ENCODE measurements at regions not wholly inside any gene's neighbourhood (a gene's known extent, or its start where the extent isn't known, plus 50 kb on each side); places are given as distances from the start of the nearest gene placed in this dataset.

- no peak for DNase-seq
- no peak overlapping the region for H3K4me3 ChIP-seq (ENCODE audit: low read depth in 2 of 2, low read length in 1 of 2)
- no peaks in the 10 kb centered on the region for H4K20me1 ChIP-seq (ENCODE audit: insufficient read depth)
- ChIA-PET POLR2A (no interaction called here), CTCF (no interaction called here)
- H3K27me3 ChIP-seq (ENCODE audit: insufficient read depth) = no peaks in the 10 kb centered on the region
- 34% methylated on average over 2 of the region's 2 CpGs for WGBS (ENCODE audit: low lambda C conversion rate)
- H3F3A ChIP-seq (replicated peaks; ENCODE audit: insufficient read depth) = no peaks in the 10 kb centered on the region
- H2AFZ ChIP-seq (ENCODE audit: low read depth) = no peak overlapping the region
- H3K27ac ChIP-seq (ENCODE audit: low read depth in 2 of 2, low read length in 1 of 2) = no peak overlapping the region
- no peak overlapping the region for H3K4me2 ChIP-seq
- no peaks in the 10 kb centered on the region for H3K9me2 ChIP-seq
- H3K9me3 ChIP-seq = no peaks in the 10 kb centered on the region
- no peak for TF ChIP-seq ZBTB33 (IDR thresholded peaks at IDR 0.05; ENCODE audit: borderline replicate concordance, low read depth)
- TF ChIP-seq RXRA (IDR thresholded peaks at IDR 0.05; ENCODE audit: borderline replicate concordance, low read depth) = no peak
- TF ChIP-seq USF2 (IDR thresholded peaks at IDR 0.05; ENCODE audit: borderline replicate concordance, low read depth, low read length) = no peak
- no peak for TF ChIP-seq SMC3 (IDR thresholded peaks at IDR 0.05; ENCODE audit: low read depth, low read length)
- no peak for TF ChIP-seq CHD2 (IDR thresholded peaks at IDR 0.05; ENCODE audit: low read length, partially characterized antibody)
- no peak for TF ChIP-seq GABPA (IDR thresholded peaks at IDR 0.05; ENCODE audit: low read depth)
- TF ChIP-seq NFIC (IDR thresholded peaks at IDR 0.05; ENCODE audit: borderline replicate concordance) = no peak
- TF ChIP-seq JUND (IDR thresholded peaks at IDR 0.05) = no peak
- TF ChIP-seq RCOR1 (IDR thresholded peaks at IDR 0.05; ENCODE audit: low read length) = no peak
- no peak for TF ChIP-seq MAX (IDR thresholded peaks at IDR 0.05; ENCODE audit: low read depth)
- no peak for TF ChIP-seq SIN3A (IDR thresholded peaks at IDR 0.05; ENCODE audit: borderline replicate concordance, low read depth, low read length)
- TF ChIP-seq MEF2A (IDR thresholded peaks at IDR 0.05; ENCODE audit: borderline replicate concordance, low read depth) = no peak
- TF ChIP-seq EZH2phosphoT487 (IDR thresholded peaks at IDR 0.05; ENCODE audit: borderline replicate concordance, low read depth) = no peak
- TF ChIP-seq FOSL2 (IDR thresholded peaks at IDR 0.05; ENCODE audit: borderline replicate concordance, low read depth) = no peak
- TF ChIP-seq FOXJ3 (CRISPR knock-in tag; IDR thresholded peaks at IDR 0.05) = no peak
- no peak for TF ChIP-seq GATA2 (CRISPR knock-in tag; IDR thresholded peaks at IDR 0.05)
- H3K4me1 ChIP-seq (ENCODE audit: control insufficient read depth in 1 of 2, insufficient read depth in 2 of 2, low read depth in 1 of 2, low read length in 1 of 2) = no peaks in the 10 kb centered on the region
- H3K79me2 ChIP-seq (ENCODE audit: insufficient read depth) = no peaks in the 10 kb centered on the region
- no peaks in the 10 kb centered on the region for H3K36me3 ChIP-seq (replicated peaks in 1 of 2; ENCODE audit: control insufficient read depth in 1 of 2, insufficient read depth in 2 of 2, low read length in 1 of 2)
- H3K9ac ChIP-seq = no peak overlapping the region
Measured at GRCh38 chr2:185316383-185316782, 422.2 kb upstream of the FSIP2 start.

- H3K27me3 ChIP-seq (ENCODE audit: insufficient read depth) = no peaks in the 10 kb centered on the region
- no peak overlapping the region for H3K27ac ChIP-seq (ENCODE audit: low read depth in 2 of 2, low read length in 1 of 2)
- H2AFZ ChIP-seq (ENCODE audit: low read depth) = no peak overlapping the region
- no peak overlapping the region for H3K9ac ChIP-seq
- H3K79me2 ChIP-seq (ENCODE audit: insufficient read depth) = no peaks in the 10 kb centered on the region
- H4K20me1 ChIP-seq (ENCODE audit: insufficient read depth) = no peaks in the 10 kb centered on the region
- TF ChIP-seq JUND (IDR thresholded peaks at IDR 0.05) (no peak), MAX (IDR thresholded peaks at IDR 0.05; ENCODE audit: low read depth) (no peak), NRF1 (IDR thresholded peaks at IDR 0.05; ENCODE audit: low read depth, low read length) (no peak), TCF12 (IDR thresholded peaks at IDR 0.05) (no peak), TEAD4 (IDR thresholded peaks at IDR 0.05; ENCODE audit: borderline replicate concordance, insufficient read depth) (no peak), RFX5 (IDR thresholded peaks at IDR 0.05; ENCODE audit: low read length) (no peak)
- H3K4me2 ChIP-seq = no peak overlapping the region
- ChIA-PET POLR2A (no interaction called here), CTCF (no interaction called here)
- no peaks in the 10 kb centered on the region for H3K4me1 ChIP-seq (ENCODE audit: control insufficient read depth in 1 of 2, insufficient read depth in 2 of 2, low read depth in 1 of 2, low read length in 1 of 2)
- H3F3A ChIP-seq (replicated peaks; ENCODE audit: insufficient read depth) = no peaks in the 10 kb centered on the region
- no peak for DNase-seq
- no peaks in the 10 kb centered on the region for H3K9me3 ChIP-seq
- H3K9me2 ChIP-seq = no peaks in the 10 kb centered on the region
- WGBS (ENCODE audit: low lambda C conversion rate) = 45% methylated on average over 2 of the region's 2 CpGs
- no peak overlapping the region for H3K4me3 ChIP-seq (ENCODE audit: low read depth in 2 of 2, low read length in 1 of 2)
- H3K36me3 ChIP-seq (replicated peaks in 1 of 2; ENCODE audit: control insufficient read depth in 1 of 2, insufficient read depth in 2 of 2, low read length in 1 of 2) = no peaks in the 10 kb centered on the region
Measured at GRCh38 chr2:185318271-185318724, 420.3 kb upstream of the FSIP2 start.
